ENCODE measurements at regions not wholly inside any gene's neighbourhood (a gene's known extent, or its start where the extent isn't known, plus 50 kb on each side); places are given as distances from the start of the nearest gene placed in this dataset.

DNA sequence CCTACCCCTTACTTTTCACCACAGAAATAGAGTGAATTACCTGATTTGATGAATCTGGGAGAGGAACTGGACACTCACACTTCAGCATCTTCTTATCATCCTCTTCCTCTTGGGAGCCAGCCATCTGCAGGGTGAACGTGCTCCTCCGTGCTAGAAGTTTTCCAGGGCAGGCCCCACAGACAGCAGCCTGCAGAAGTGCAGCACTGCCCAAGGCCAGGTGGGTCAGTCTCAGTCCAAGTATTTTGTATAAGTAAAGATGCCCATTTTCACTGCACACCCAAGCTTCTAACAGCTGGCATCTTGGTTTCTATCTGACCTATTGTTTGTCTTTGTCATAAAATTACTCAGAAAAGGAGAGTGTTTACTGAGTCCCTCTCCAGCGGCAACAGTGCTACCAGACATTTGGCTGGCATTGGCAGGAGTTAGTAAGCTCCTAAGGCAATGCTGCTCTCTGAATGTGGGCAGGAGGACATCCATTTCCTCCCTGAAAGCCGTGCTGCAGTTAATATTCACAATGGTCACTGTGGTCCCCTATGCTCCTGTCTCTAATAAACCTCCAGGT is 222.6 kb upstream of the CTAGE1 start:
- H3K79me1 ChIP-seq (ENCODE audit: low read depth, low read length), result no peaks in the 10 kb centered on the region
- WGBS, 2 donors (ENCODE audit: extremely low coverage in 2 of 2, insufficient read length in 2 of 2, insufficient replicate concordance in 1 of 2), result no CpG with 5 or more reads among the region's 4 CpGs
- H3K4me3 ChIP-seq (ENCODE audit: low read length in 2 of 2), result no peak overlapping the region
- H4K8ac ChIP-seq (ENCODE audit: low read depth, low read length), result no peak overlapping the region
- H3K27ac ChIP-seq (replicated peaks; ENCODE audit: low read length), result no peak overlapping the region
- no peak overlapping the region for H3K14ac ChIP-seq (ENCODE audit: low read length)
- H3K9ac ChIP-seq (ENCODE audit: low read depth, low read length, poor library complexity), result no peak overlapping the region
- no peaks in the 10 kb centered on the region for H3K9me3 ChIP-seq (replicated peaks in 1 of 2; ENCODE audit: control insufficient read depth in 2 of 2, insufficient read depth in 1 of 2, low read depth in 1 of 2, low read length in 2 of 2)
- no peak overlapping the region for H3K18ac ChIP-seq (ENCODE audit: low read length)
- no peak overlapping the region for H2AK5ac ChIP-seq (ENCODE audit: low read depth, low read length)
- H3K4ac ChIP-seq (ENCODE audit: low read length), result no peak overlapping the region
- H2BK120ac ChIP-seq (ENCODE audit: low read depth, low read length), result no peak overlapping the region
- no peak overlapping the region for H4K91ac ChIP-seq (ENCODE audit: low read depth, low read length, poor library complexity)
- H2BK5ac ChIP-seq (ENCODE audit: low read length), result no peak overlapping the region
- no peak overlapping the region for H3K4me2 ChIP-seq (ENCODE audit: insufficient read depth, low read length, poor library complexity, severe bottlenecking)
- no peak overlapping the region for H2AFZ ChIP-seq (ENCODE audit: low read length)
- no peaks in the 10 kb centered on the region for H3K27me3 ChIP-seq (ENCODE audit: control insufficient read depth in 3 of 3, insufficient read depth in 3 of 3, low read depth in 1 of 3, low read length in 3 of 3)
- no peak overlapping the region for H2BK12ac ChIP-seq (ENCODE audit: low read length)
- no peaks in the 10 kb centered on the region for H3K36me3 ChIP-seq (replicated peaks in 1 of 2; ENCODE audit: control insufficient read depth in 2 of 2, insufficient read depth in 2 of 2, low read length in 2 of 2)
- DNase-seq (ENCODE audit: low spot score), result no peak
- no peaks in the 10 kb centered on the region for H3K4me1 ChIP-seq (ENCODE audit: control insufficient read depth in 2 of 2, insufficient read depth in 1 of 2, low read depth in 1 of 2, low read length in 2 of 2)
- H2BK15ac ChIP-seq (ENCODE audit: low read length), result no peak overlapping the region
- H3K23ac ChIP-seq (ENCODE audit: low read depth, low read length, poor library complexity), result no peak overlapping the region

DNA sequence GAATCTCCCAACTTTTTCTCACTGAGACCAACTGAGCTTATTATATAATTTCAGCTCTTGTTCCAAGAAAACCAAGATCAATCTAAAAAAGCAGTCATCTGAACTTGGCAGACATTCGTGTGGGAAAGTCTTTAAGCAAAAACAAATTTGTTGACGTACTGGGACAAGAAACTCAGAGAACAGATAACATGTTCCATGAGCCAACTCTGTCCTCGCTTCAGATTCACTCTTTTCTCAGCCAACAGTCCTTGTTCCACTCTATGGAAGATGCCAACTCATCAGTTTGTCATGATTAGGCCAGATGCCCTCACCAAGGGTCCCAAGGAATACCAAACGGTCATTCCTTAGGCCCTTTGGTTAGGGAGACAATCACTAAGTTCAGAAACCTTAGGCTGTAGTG is 224.2 kb upstream of the CTAGE1 start:
- no peak overlapping the region for H3K18ac ChIP-seq (ENCODE audit: low read length)
- H3K23ac ChIP-seq (ENCODE audit: low read depth, low read length, poor library complexity), result no peak overlapping the region
- no peak overlapping the region for H3K14ac ChIP-seq (ENCODE audit: low read length)
- H3K36me3 ChIP-seq (replicated peaks in 1 of 2; ENCODE audit: control insufficient read depth in 2 of 2, insufficient read depth in 2 of 2, low read length in 2 of 2), result no peaks in the 10 kb centered on the region
- H4K8ac ChIP-seq (ENCODE audit: low read depth, low read length), result no peak overlapping the region
- H3K79me1 ChIP-seq (ENCODE audit: low read depth, low read length), result no peaks in the 10 kb centered on the region
- H2BK12ac ChIP-seq (ENCODE audit: low read length), result no peak overlapping the region
- H2BK5ac ChIP-seq (ENCODE audit: low read length), result no peak overlapping the region
- no peak overlapping the region for H2BK15ac ChIP-seq (ENCODE audit: low read length)
- no peak overlapping the region for H3K4me2 ChIP-seq (ENCODE audit: insufficient read depth, low read length, poor library complexity, severe bottlenecking)
- no peak overlapping the region for H2AFZ ChIP-seq (ENCODE audit: low read length)
- WGBS, 2 donors (ENCODE audit: extremely low coverage in 2 of 2, insufficient read length in 2 of 2, insufficient replicate concordance in 1 of 2), result no CpG with 5 or more reads among the region's 4 CpGs
- H3K27me3 ChIP-seq (ENCODE audit: control insufficient read depth in 3 of 3, insufficient read depth in 3 of 3, low read depth in 1 of 3, low read length in 3 of 3), result no peaks in the 10 kb centered on the region
- H2BK120ac ChIP-seq (ENCODE audit: low read depth, low read length), result no peak overlapping the region
- H3K27ac ChIP-seq (replicated peaks; ENCODE audit: low read length), result no peak overlapping the region
- H3K4ac ChIP-seq (ENCODE audit: low read length), result no peak overlapping the region
- no peaks in the 10 kb centered on the region for H3K4me1 ChIP-seq (ENCODE audit: control insufficient read depth in 2 of 2, insufficient read depth in 1 of 2, low read depth in 1 of 2, low read length in 2 of 2)
- H3K9me3 ChIP-seq (replicated peaks in 1 of 2; ENCODE audit: control insufficient read depth in 2 of 2, insufficient read depth in 1 of 2, low read depth in 1 of 2, low read length in 2 of 2), result no peaks in the 10 kb centered on the region
- DNase-seq (ENCODE audit: low spot score), result no peak
- no peak overlapping the region for H2AK5ac ChIP-seq (ENCODE audit: low read depth, low read length)
- H4K91ac ChIP-seq (ENCODE audit: low read depth, low read length, poor library complexity), result no peak overlapping the region
- H3K9ac ChIP-seq (ENCODE audit: low read depth, low read length, poor library complexity), result no peak overlapping the region
- no peak overlapping the region for H3K4me3 ChIP-seq (ENCODE audit: low read length in 2 of 2)

DNA sequence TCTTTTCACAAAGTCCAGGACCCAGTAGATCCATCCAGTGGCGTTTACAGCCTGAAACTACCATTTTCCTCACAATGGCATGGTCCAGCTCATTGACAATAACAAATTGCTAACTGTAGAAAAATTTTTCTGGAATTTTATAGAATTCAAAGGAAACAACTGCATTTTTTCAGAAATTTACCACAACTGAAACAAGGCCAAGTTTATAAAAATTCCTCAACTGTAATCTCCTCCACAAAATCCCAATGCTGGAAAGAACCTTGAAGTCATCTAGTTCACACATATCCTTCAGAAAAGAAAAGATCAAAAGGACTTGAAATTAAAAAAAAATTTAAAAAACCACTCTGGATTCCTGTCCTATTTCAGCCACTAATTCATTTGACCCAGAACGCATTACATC is 226.0 kb upstream of the CTAGE1 start:
- no peak overlapping the region for H4K91ac ChIP-seq (ENCODE audit: low read depth, low read length, poor library complexity)
- H3K14ac ChIP-seq (ENCODE audit: low read length), result no peak overlapping the region
- no CpG with 5 or more reads among the region's 2 CpGs for WGBS, 2 donors (ENCODE audit: extremely low coverage in 2 of 2, insufficient read length in 2 of 2, insufficient replicate concordance in 1 of 2)
- no peaks in the 10 kb centered on the region for H3K4me1 ChIP-seq (ENCODE audit: control insufficient read depth in 2 of 2, insufficient read depth in 1 of 2, low read depth in 1 of 2, low read length in 2 of 2)
- no peak overlapping the region for H2BK15ac ChIP-seq (ENCODE audit: low read length)
- H3K4ac ChIP-seq (ENCODE audit: low read length), result no peak overlapping the region
- no peak overlapping the region for H2AFZ ChIP-seq (ENCODE audit: low read length)
- H3K27me3 ChIP-seq (ENCODE audit: control insufficient read depth in 3 of 3, insufficient read depth in 3 of 3, low read depth in 1 of 3, low read length in 3 of 3), result no peaks in the 10 kb centered on the region
- no peak overlapping the region for H2AK5ac ChIP-seq (ENCODE audit: low read depth, low read length)
- no peak overlapping the region for H2BK12ac ChIP-seq (ENCODE audit: low read length)
- H2BK120ac ChIP-seq (ENCODE audit: low read depth, low read length), result no peak overlapping the region
- no peak overlapping the region for H2BK5ac ChIP-seq (ENCODE audit: low read length)
- H3K9me3 ChIP-seq (replicated peaks in 1 of 2; ENCODE audit: control insufficient read depth in 2 of 2, insufficient read depth in 1 of 2, low read depth in 1 of 2, low read length in 2 of 2), result no peaks in the 10 kb centered on the region
- H3K4me2 ChIP-seq (ENCODE audit: insufficient read depth, low read length, poor library complexity, severe bottlenecking), result no peak overlapping the region
- no peak for DNase-seq (ENCODE audit: low spot score)
- H3K18ac ChIP-seq (ENCODE audit: low read length), result no peak overlapping the region
- H4K8ac ChIP-seq (ENCODE audit: low read depth, low read length), result no peak overlapping the region
- no peak overlapping the region for H3K9ac ChIP-seq (ENCODE audit: low read depth, low read length, poor library complexity)
- H3K23ac ChIP-seq (ENCODE audit: low read depth, low read length, poor library complexity), result no peak overlapping the region
- no peak overlapping the region for H3K27ac ChIP-seq (replicated peaks; ENCODE audit: low read length)
- no peaks in the 10 kb centered on the region for H3K79me1 ChIP-seq (ENCODE audit: low read depth, low read length)
- H3K4me3 ChIP-seq (ENCODE audit: low read length in 2 of 2), result no peak overlapping the region
- H3K36me3 ChIP-seq (replicated peaks in 1 of 2; ENCODE audit: control insufficient read depth in 2 of 2, insufficient read depth in 2 of 2, low read length in 2 of 2), result no peaks in the 10 kb centered on the region

DNA sequence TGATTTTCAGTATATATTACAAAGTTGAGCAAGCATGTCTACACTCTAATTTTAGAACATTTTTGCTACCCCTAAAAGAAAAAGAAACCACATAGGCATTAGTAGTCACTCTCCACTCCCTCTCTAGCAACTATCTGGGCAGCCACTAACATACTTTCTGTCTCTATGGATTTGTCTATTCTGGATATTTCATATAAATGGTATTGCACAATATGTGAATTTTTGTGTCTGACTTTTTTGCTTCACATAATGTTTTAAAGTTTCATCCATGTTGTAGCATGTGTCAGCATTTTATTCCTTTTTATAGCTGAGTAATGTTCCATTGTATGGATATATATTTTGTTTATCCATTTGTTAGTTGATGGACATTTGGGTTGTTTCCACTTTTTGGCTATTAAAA is 232.5 kb upstream of the CTAGE1 start:
- no peak overlapping the region for H3K4ac ChIP-seq (ENCODE audit: low read length)
- H4K91ac ChIP-seq (ENCODE audit: low read depth, low read length, poor library complexity), result no peak overlapping the region
- H2BK120ac ChIP-seq (ENCODE audit: low read depth, low read length), result no peak overlapping the region
- no peaks in the 10 kb centered on the region for H3K4me1 ChIP-seq (ENCODE audit: control insufficient read depth in 2 of 2, insufficient read depth in 1 of 2, low read depth in 1 of 2, low read length in 2 of 2)
- H2BK15ac ChIP-seq (ENCODE audit: low read length), result no peak overlapping the region
- H4K8ac ChIP-seq (ENCODE audit: low read depth, low read length), result no peak overlapping the region
- H3K9ac ChIP-seq (ENCODE audit: low read depth, low read length, poor library complexity), result no peak overlapping the region
- H3K23ac ChIP-seq (ENCODE audit: low read depth, low read length, poor library complexity), result no peak overlapping the region
- no peak overlapping the region for H3K14ac ChIP-seq (ENCODE audit: low read length)
- H3K4me3 ChIP-seq (ENCODE audit: low read length in 2 of 2), result no peak overlapping the region
- H2AK5ac ChIP-seq (ENCODE audit: low read depth, low read length), result no peak overlapping the region
- H2BK5ac ChIP-seq (ENCODE audit: low read length), result no peak overlapping the region
- no peaks in the 10 kb centered on the region for H3K27me3 ChIP-seq (ENCODE audit: control insufficient read depth in 3 of 3, insufficient read depth in 3 of 3, low read depth in 1 of 3, low read length in 3 of 3)
- H3K27ac ChIP-seq (replicated peaks; ENCODE audit: low read length), result no peak overlapping the region
- H3K79me1 ChIP-seq (ENCODE audit: low read depth, low read length), result no peaks in the 10 kb centered on the region
- no peak for DNase-seq (ENCODE audit: low spot score)
- H3K9me3 ChIP-seq (replicated peaks in 1 of 2; ENCODE audit: control insufficient read depth in 2 of 2, insufficient read depth in 1 of 2, low read depth in 1 of 2, low read length in 2 of 2), result no peaks in the 10 kb centered on the region
- no peak overlapping the region for H3K18ac ChIP-seq (ENCODE audit: low read length)
- no peak overlapping the region for H2AFZ ChIP-seq (ENCODE audit: low read length)
- no peak overlapping the region for H2BK12ac ChIP-seq (ENCODE audit: low read length)
- no peak overlapping the region for H3K4me2 ChIP-seq (ENCODE audit: insufficient read depth, low read length, poor library complexity, severe bottlenecking)
- H3K36me3 ChIP-seq (replicated peaks in 1 of 2; ENCODE audit: control insufficient read depth in 2 of 2, insufficient read depth in 2 of 2, low read length in 2 of 2), result no peaks in the 10 kb centered on the region

Data from neuronal stem cell (in vitro differentiated cells).